ENCODE measurements at regions not wholly inside any gene's neighbourhood (a gene's known extent, or its start where the extent isn't known, plus 50 kb on each side); places are given as distances from the start of the nearest gene placed in this dataset.

DNA sequence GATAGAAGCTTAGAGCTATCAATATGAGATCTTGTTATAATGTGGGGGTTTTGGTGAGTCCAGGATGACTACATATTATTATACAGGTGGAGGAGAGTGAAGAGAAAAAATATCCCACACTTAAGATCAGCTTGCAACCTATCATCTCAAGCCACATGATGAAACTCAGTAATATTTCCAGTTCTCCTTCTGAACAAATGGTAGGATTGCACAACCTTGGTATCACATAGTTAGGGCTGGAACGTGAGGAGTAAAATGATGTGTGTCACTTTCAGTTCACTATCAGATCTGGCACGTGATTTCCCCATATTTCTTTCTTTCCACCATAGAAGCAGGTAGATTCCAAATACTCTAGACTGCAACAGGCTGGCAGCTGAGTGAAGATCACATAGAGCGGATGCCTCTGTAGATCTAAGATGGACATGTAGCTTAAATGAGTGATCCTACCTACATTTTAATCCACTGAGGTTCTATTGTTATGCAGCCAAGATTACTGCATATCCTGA, 150.6 kb upstream of the ANKRD50 start:
- 0% methylated on average over 3 of the region's 3 CpGs for WGBS (ENCODE audit: insufficient coverage, low coverage, missing lambda C conversion rate)
- ATAC-seq (no peak), FAIRE-seq (no peak)

DNA sequence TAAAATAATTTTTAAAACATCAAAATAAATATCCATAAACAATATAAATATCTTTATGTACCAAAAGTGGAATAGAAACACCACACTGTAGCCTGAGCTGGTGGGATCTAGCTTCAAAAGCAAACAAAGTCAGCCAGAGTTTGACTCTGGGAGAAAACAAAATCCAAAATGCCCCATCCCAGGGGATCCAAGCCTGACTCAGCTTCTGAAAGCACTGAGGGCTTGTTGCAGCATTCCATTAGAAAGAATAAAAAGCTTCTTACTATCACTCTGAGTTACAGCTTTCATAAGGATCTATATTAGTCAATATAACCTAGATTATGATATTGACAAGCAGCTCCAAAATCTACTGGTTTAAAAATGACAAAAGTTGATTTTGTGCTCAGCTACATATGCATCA, 149.7 kb upstream of the ANKRD50 start:
- Histone ChIP-seq H3K4me2 (ENCODE audit: insufficient read depth, low read length) (no peak overlapping the region), H3K9ac (ENCODE audit: insufficient read depth in 1 of 2, low read depth in 2 of 2, low read length in 2 of 2) (no peak overlapping the region), H3K36me3 (ENCODE audit: control insufficient read depth, insufficient read depth, low read length) (no peaks in the 10 kb centered on the region), H3K4me3 (no peak overlapping the region), H4K20me1 (replicated peaks; ENCODE audit: control insufficient read depth, insufficient read depth, low read length) (no peaks in the 10 kb centered on the region), H3K9me1 (ENCODE audit: control insufficient read depth, insufficient read depth, low read length) (no peaks in the 10 kb centered on the region), H2AFZ (ENCODE audit: low read depth, low read length) (no peak overlapping the region), H3K27me3 (ENCODE audit: control insufficient read depth in 2 of 2, insufficient read depth in 2 of 2, low read length in 2 of 2) (no peaks in the 10 kb centered on the region), H3K4me1 (replicated peaks in 1 of 2; ENCODE audit: control insufficient read depth in 2 of 2, insufficient read depth in 2 of 2, low read length in 2 of 2) (no peaks in the 10 kb centered on the region), H3K27ac (ENCODE audit: extremely low read depth, low read depth, low read length) (no peak overlapping the region), H3K9me3 (replicated peaks; ENCODE audit: control insufficient read depth, insufficient read depth, low read depth, low read length) (no peaks in the 10 kb centered on the region), H3K79me2 (ENCODE audit: control insufficient read depth, insufficient read depth, low read length) (no peaks in the 10 kb centered on the region)
- in situ Hi-C loops (cut with MboI) (no loop called here), intact Hi-C loops (cut with micrococcal nuclease) (no loop called here)
- DNase-seq (ENCODE audit: extremely low read depth in 1 of 4, low spot score in 3 of 4) (no peak), ATAC-seq (no peak), FAIRE-seq (no peak)
- BruUV-seq (replicated peaks), result no TSS peak
- ChIA-PET CTCF (ENCODE audit: low intra/inter-chr PET ratio) (no interaction called here), POLR2A (interaction anchor here (1.2 kb wide), 1 partner anchor 16 kb away, joined by 3 read pairs; no protein-coding TSS in a partner anchor)
- TF ChIP-seq NR1H2 (CRISPR knock-in tag; IDR thresholded peaks at IDR 0.05), result no peak
- no peak for TF ChIP-seq PTTG1 (tag; IDR thresholded peaks at IDR 0.05; ENCODE audit: low read depth)
- no peak for TF ChIP-seq TOE1 (IDR thresholded peaks at IDR 0.05; ENCODE audit: borderline replicate concordance)
- TF ChIP-seq TOE1 (CRISPR knock-in tag; IDR thresholded peaks at IDR 0.05; ENCODE audit: borderline replicate concordance, low read depth), result no peak
- no peak for TF ChIP-seq NCOA2 (IDR thresholded peaks at IDR 0.05; ENCODE audit: partially characterized antibody in 2 of 2)
- TF ChIP-seq, protein P1, sequence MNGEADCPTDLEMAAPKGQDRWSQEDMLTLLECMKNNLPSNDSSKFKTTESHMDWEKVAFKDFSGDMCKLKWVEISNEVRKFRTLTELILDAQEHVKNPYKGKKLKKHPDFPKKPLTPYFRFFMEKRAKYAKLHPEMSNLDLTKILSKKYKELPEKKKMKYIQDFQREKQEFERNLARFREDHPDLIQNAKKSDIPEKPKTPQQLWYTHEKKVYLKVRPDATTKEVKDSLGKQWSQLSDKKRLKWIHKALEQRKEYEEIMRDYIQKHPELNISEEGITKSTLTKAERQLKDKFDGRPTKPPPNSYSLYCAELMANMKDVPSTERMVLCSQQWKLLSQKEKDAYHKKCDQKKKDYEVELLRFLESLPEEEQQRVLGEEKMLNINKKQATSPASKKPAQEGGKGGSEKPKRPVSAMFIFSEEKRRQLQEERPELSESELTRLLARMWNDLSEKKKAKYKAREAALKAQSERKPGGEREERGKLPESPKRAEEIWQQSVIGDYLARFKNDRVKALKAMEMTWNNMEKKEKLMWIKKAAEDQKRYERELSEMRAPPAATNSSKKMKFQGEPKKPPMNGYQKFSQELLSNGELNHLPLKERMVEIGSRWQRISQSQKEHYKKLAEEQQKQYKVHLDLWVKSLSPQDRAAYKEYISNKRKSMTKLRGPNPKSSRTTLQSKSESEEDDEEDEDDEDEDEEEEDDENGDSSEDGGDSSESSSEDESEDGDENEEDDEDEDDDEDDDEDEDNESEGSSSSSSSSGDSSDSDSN (IDR thresholded peaks at IDR 0.05; ENCODE audit: borderline replicate concordance in 1 of 2, low read depth in 2 of 2, low read length in 2 of 2), result no peak
- TF ChIP-seq RUNX1 (IDR thresholded peaks at IDR 0.05; ENCODE audit: low read depth), result no peak

More for the DNA sequence above, 150.6 kb upstream of the ANKRD50 start:
- ChIA-PET POLR2A (no interaction called here), CTCF (ENCODE audit: low intra/inter-chr PET ratio) (no interaction called here)
- no peaks in the 10 kb centered on the region for H3K9me1 ChIP-seq (ENCODE audit: control insufficient read depth, insufficient read depth, low read length)
- no peaks in the 10 kb centered on the region for H4K20me1 ChIP-seq (replicated peaks; ENCODE audit: control insufficient read depth, insufficient read depth, low read length)
- no TSS peak for BruUV-seq (replicated peaks)
- H3K27me3 ChIP-seq (ENCODE audit: control insufficient read depth in 2 of 2, insufficient read depth in 2 of 2, low read length in 2 of 2), result no peaks in the 10 kb centered on the region
- H3K9me3 ChIP-seq (replicated peaks; ENCODE audit: control insufficient read depth, insufficient read depth, low read depth, low read length), result no peaks in the 10 kb centered on the region
- H3K36me3 ChIP-seq (ENCODE audit: control insufficient read depth, insufficient read depth, low read length), result no peaks in the 10 kb centered on the region
- H3K79me2 ChIP-seq (ENCODE audit: control insufficient read depth, insufficient read depth, low read length), result no peaks in the 10 kb centered on the region
- H3K9ac ChIP-seq (ENCODE audit: insufficient read depth in 1 of 2, low read depth in 2 of 2, low read length in 2 of 2), result no peak overlapping the region
- TF ChIP-seq, protein P2, sequence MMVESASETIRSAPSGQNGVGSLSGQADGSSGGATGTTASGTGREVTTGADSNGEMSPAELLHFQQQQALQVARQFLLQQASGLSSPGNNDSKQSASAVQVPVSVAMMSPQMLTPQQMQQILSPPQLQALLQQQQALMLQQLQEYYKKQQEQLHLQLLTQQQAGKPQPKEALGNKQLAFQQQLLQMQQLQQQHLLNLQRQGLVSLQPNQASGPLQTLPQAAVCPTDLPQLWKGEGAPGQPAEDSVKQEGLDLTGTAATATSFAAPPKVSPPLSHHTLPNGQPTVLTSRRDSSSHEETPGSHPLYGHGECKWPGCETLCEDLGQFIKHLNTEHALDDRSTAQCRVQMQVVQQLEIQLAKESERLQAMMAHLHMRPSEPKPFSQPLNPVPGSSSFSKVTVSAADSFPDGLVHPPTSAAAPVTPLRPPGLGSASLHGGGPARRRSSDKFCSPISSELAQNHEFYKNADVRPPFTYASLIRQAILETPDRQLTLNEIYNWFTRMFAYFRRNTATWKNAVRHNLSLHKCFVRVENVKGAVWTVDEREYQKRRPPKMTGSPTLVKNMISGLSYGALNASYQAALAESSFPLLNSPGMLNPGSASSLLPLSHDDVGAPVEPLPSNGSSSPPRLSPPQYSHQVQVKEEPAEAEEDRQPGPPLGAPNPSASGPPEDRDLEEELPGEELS (CRISPR knock-in tag; IDR thresholded peaks at IDR 0.05; ENCODE audit: borderline replicate concordance), result no peak
- TF ChIP-seq XRCC3 (IDR thresholded peaks at IDR 0.05) (no peak), PTBP1 (IDR thresholded peaks at IDR 0.05; ENCODE audit: low read depth, low read length) (no peak), PRPF4 (IDR thresholded peaks at IDR 0.05; ENCODE audit: insufficient read depth, low read depth, low read length, poor library complexity, severe bottlenecking) (no peak)
- no peak overlapping the region for H3K27ac ChIP-seq (ENCODE audit: extremely low read depth, low read depth, low read length)
- H3K4me2 ChIP-seq (ENCODE audit: insufficient read depth, low read length), result no peak overlapping the region
- H2AFZ ChIP-seq (ENCODE audit: low read depth, low read length), result no peak overlapping the region
- DNase-seq (ENCODE audit: extremely low read depth in 1 of 4, low spot score in 3 of 4), result no peak
- in situ Hi-C loops (cut with MboI), result no loop called here
- intact Hi-C loops (cut with micrococcal nuclease), result no loop called here
- no peaks in the 10 kb centered on the region for H3K4me1 ChIP-seq (replicated peaks in 1 of 2; ENCODE audit: control insufficient read depth in 2 of 2, insufficient read depth in 2 of 2, low read length in 2 of 2)
- H3K4me3 ChIP-seq, result no peak overlapping the region
